ENCODE measurements at regions not wholly inside any gene's neighbourhood (a gene's known extent, or its start where the extent isn't known, plus 50 kb on each side); places are given as distances from the start of the nearest gene placed in this dataset.

DNA sequence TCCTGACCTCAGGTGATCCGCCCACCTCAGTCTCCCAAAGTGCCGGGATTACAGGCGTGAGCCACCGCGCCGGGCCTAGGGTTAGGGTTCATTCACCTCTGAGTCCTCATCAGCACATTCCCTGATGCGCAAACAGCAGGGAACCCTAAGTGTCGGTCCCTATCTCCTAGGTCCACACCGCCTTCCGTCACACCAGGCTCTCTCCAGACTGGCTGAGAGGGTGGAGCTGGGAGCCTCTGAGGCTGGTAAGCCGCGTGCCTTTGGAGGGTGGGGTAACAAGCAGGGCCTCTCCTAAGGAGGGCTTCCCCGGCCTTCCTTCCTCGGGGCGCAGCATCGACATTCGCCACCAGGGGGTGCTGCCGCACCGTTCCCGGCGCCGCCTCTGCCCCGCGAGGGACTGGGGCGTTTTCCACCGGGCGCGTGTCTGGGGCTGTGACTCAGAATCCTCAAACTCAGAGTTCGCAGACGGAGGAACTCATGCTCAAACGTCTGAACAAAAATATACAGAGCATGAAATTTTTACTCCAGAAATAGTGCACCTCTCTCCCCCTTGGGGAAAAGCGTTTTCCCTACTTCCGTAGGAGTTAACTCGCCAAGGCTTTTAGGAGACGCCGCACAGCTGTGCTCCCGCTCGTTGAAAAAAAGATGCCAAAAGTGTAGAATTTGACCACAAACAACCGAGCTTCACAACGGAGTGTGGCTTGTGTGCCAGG lies 63.9 kb upstream of the ASAP2 start:
- no peak for TF ChIP-seq ZFX (IDR thresholded peaks at IDR 0.05; ENCODE audit: borderline replicate concordance)
- TF ChIP-seq CTCF (IDR thresholded peaks at IDR 0.05), result peak; percentile 96

DNA sequence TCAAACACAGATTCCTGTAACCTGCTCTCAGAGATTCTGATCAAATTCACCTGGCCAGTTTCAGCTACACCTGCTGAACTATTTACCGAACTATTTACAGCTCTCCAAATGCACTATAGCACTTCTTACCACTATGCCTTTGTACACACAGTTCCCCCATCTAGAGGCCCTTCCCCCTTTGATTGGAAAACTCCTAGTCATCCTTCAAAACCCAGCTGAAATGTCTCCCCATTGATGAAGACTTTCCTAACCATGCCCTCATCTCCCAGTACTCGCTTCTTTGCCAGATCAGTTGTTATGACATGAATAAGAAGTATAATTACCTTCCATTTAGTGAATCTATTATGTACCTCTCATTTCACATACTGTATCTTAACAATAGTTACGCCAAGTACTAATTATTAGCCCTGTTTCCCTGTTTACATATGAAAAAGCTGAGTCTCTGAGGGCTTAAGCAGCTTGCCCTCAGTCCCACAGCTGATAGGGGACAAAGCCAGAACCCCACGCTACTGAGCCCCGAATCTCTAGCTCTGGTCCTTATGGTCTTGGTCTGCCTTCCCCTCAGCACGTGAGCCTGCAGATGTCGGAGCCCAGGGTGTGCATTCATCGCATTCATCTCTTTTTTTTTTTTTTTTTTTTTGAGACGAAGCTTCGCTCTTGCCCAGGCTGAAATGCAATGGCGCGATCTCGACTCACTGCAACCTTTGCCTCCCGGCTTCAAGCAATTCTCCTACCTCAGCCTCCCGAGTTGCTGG lies 64.7 kb upstream of the ASAP2 start:
- no peak overlapping the region for H3K27ac ChIP-seq
- TF ChIP-seq CTCF (IDR thresholded peaks at IDR 0.05) (no peak), ZFX (IDR thresholded peaks at IDR 0.05; ENCODE audit: borderline replicate concordance) (no peak)

More for the DNA sequence above, 63.9 kb upstream of the ASAP2 start:
- no peak overlapping the region for H3K27ac ChIP-seq

DNA sequence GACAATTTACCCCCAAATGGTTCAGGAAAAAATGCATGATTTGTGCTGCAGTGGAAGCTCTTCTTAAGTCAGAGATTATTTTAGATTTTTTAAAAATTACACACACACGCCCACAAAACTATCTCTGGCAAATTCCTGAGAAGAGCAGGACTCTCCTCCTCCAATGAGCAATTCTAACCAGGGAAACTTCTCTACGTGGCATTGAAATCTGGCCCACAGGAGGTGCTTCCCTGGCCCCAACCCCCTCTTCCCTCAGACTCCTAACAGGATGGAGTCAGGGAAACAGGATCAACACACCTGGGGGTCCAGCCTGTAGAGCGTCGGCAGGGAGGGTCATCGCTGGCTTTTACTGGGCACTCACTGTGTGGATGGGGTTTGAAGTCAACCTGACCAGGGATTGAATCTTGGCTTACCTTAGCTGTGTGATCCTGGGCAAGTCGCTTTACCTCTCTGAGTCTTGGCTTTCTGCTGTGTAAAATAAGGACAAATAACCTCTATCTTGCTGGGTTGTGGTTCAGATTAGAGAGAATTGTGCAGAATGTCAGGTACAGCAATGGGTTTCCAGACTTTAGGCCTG lies 65.4 kb upstream of the ASAP2 start:
- TF ChIP-seq ZFX (IDR thresholded peaks at IDR 0.05; ENCODE audit: borderline replicate concordance) (no peak), CTCF (IDR thresholded peaks at IDR 0.05) (no peak)

DNA sequence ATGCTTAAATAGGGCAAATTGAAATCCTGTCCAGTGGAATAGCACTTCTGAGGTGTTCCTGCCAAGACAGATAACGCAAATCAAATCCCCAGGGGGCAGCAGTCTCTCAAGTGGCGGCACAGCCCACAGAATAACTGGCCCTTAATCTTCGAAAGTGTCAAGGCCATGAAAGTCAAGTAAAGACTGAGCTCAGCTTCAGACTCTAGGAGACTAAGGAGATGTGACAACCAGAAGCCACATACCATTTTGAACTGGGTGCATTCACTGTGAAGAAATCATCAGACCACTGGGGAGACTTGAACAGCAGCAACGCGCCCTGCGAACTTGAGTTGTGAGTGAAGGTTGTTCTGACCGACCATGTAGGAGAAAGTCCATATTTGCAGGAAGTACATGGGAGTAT lies 66.0 kb upstream of the ASAP2 start:
- H3K27ac ChIP-seq, result no peak overlapping the region
- TF ChIP-seq CTCF (IDR thresholded peaks at IDR 0.05) (no peak), ZFX (IDR thresholded peaks at IDR 0.05; ENCODE audit: borderline replicate concordance) (no peak)

More for the DNA sequence above, 65.4 kb upstream of the ASAP2 start:
- H3K27ac ChIP-seq, result no peak overlapping the region

- no peak overlapping the region for H3K27ac ChIP-seq
- TF ChIP-seq ZFX (IDR thresholded peaks at IDR 0.05; ENCODE audit: borderline replicate concordance) (no peak), CTCF (IDR thresholded peaks at IDR 0.05) (peak; percentile 90)
Observed at GRCh38 chr2:9139491-9140443, 66.8 kb upstream of the ASAP2 start.

DNA sequence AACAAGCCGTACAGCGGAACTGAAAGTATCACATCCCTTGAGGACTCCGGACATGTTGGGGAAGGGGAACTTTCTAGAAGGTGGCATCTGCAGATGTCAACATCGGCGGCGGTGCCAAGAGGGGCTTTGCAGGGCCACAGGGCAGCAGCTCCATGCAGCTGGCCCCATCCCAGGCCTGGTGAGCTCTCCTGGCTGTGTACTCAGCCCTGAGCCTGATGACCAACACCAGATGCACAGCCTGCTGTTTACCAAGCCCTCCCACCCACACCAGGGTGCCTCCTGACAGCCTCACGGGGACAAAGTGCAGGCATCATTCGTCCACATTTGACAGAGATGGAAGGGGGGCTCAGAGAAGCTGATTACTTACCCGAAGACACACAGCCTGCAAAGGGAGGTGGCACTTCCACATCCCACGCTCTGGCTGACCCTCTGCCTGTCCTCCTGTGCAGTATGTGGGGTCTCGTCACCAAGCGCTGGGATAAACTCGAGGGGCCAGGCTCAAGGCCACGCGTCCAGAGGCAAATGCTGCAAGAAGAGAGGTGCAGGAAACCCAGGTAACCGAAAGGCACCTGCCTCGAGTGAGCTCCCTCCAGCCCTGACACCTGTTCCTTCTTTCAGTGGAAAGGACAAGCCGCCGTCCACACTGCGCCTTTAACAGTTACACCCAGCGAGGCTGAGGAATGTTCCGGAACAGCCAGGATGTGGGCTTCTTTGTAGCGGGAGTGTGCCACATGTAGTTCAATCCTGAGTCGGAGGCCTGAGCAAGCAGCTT lies 69.0 kb upstream of the ASAP2 start:
- no peak overlapping the region for H3K27ac ChIP-seq
- TF ChIP-seq ZFX (IDR thresholded peaks at IDR 0.05; ENCODE audit: borderline replicate concordance) (no peak), CTCF (IDR thresholded peaks at IDR 0.05) (no peak)

Data from 22Rv1 (cell line).